Epithelial cell of esophagus (primary cell): ENCODE measurements at regions not wholly inside any gene's neighbourhood (a gene's known extent, or its start where the extent isn't known, plus 50 kb on each side); places are given as distances from the start of the nearest gene placed in this dataset.

Experiments
- DNase-seq: peaks from one replicate; pipeline ENCODE4 v3.0.0; 2010; ENCODE audit warnings: low read depth
- H3K4me3 ChIP-seq: 2 replicates; pipeline ENCODE4 v1.5.1; 2011; ENCODE audit warnings: mild to moderate bottlenecking, low read length, control low read depth
- CTCF ChIP-seq: IDR thresholded peaks from 2 replicates; pipeline ENCODE4 v1.5.1; 2011; ENCODE audit warnings: low read depth, mild to moderate bottlenecking, low read length, control low read depth, inconsistent platforms; ENCODE audit not compliant: insufficient read depth; ENCODE audit errors: missing control alignments

GRCh38 chr3:176663387-176663786, 533.9 kb downstream of the TBL1XR1 start:
- H3K4me3 ChIP-seq: no peak overlapping the region
- no peak for DNase-seq
- no peak for TF ChIP-seq CTCF

GRCh38 chr3:176661432-176661964, 535.8 kb downstream of the TBL1XR1 start:
- TF ChIP-seq CTCF: no peak
- H3K4me3 ChIP-seq: no peak overlapping the region
- no peak for DNase-seq

GRCh38 chr3:176655404-176656094, 541.7 kb downstream of the TBL1XR1 start:
- TF ChIP-seq CTCF: no peak
- DNase-seq: no peak

GRCh38 chr3:176651622-176652021, 545.7 kb downstream of the TBL1XR1 start:
- DNase-seq: no peak
- no peak overlapping the region for H3K4me3 ChIP-seq
- no peak for TF ChIP-seq CTCF

More at GRCh38 chr3:176655404-176656094, 541.7 kb downstream of the TBL1XR1 start:
- no peak overlapping the region for H3K4me3 ChIP-seq

- no peak for TF ChIP-seq CTCF
- no peak overlapping the region for H3K4me3 ChIP-seq
- peak; percentile 74 for DNase-seq
Measured at GRCh38 chr3:176650478-176650877, 546.8 kb downstream of the TBL1XR1 start.

- H3K4me3 ChIP-seq: no peak overlapping the region
- no peak for DNase-seq
- TF ChIP-seq CTCF: no peak
Measured at GRCh38 chr3:176647987-176648386, 549.3 kb downstream of the TBL1XR1 start.

GRCh38 chr3:176633511-176633910, 563.8 kb downstream of the TBL1XR1 start:
- DNase-seq: peak; percentile 2
- H3K4me3 ChIP-seq: no peak overlapping the region
- no peak for TF ChIP-seq CTCF
